HG02943 (cell line): ENCODE measurements at regions not wholly inside any gene's neighbourhood (a gene's known extent, or its start where the extent isn't known, plus 50 kb on each side); places are given as distances from the start of the nearest gene placed in this dataset.
"Not testable (repeated sequence)": the region's sequence is repeated elsewhere in the genome, so short reads cannot be mapped to it uniquely, and the experiment has no call there.

Source experiments
- ATAC-seq: cut with Tn5 transposase; IDR thresholded peaks from one replicate; pipeline ENCODE4 v1.9.1; 2021; ENCODE audit warnings: mild to moderate bottlenecking, low read depth, moderate library complexity; ENCODE audit not compliant: unreplicated experiment

DNA sequence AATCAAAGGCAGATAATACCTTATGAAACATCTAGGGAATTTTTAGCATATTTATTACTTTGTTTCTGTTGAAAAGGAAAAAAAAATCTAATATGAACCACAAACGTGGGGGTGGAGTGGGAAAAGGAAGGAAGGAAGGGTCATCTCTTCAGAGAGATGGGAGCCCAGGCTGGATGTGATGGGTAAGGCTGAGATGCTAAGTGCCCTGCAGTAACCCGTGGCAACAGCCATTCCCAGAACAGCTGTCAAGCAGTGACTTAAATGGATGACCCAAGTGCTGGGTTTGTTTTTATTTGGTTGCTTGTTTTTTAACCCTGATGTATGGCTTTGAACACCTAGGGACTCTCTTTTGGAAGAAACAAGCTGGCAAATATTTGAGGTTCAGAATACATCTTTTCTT lies 50.7 kb upstream of the KLF7 start:
- ATAC-seq = no peak

DNA sequence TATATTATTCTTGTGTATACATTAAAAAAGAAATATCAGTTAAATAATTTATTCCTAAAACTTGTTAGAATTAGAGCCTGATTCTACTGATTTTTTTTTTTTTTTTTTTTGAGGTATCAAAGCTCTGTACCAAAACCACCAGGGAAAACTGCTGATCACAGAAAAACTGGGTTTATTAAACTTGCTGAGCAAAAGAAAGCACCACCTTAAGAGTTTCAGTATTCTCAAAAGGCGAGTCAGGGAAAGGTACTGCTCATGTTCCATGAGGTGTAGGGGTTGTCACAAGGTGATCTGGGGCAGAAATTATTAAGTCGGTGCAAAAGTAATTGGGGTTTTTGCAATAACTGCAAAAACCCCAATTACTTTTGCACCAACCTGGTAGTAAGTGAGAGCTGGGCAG lies 51.7 kb upstream of the KLF7 start:
- ATAC-seq = no peak

DNA sequence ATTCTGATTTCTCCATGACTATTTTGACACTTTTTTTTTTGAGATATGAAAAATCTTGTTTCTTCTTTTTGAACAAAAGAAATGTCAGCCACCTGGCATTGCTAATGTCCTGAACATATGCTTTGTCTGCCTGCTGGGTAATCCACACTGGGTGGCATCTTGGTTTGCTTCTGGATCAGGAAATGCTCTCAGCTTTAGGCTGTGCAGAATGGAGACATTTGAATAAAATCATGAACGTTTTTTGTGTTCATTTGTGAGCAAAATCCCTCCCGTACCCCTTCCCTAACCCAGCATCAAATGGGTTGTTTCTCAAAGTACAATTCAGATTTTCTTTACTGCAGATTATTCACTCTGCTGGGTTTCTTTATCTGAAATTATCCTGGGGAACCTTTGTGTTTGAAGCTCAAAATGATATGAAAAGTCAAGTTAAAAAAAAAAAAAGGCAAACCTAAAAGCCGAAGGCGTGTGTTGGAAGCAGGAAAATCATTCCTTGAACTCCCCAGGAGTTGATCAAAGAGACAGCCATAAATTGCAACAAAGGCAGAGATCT lies 53.4 kb upstream of the KLF7 start:
- no peak for ATAC-seq

DNA sequence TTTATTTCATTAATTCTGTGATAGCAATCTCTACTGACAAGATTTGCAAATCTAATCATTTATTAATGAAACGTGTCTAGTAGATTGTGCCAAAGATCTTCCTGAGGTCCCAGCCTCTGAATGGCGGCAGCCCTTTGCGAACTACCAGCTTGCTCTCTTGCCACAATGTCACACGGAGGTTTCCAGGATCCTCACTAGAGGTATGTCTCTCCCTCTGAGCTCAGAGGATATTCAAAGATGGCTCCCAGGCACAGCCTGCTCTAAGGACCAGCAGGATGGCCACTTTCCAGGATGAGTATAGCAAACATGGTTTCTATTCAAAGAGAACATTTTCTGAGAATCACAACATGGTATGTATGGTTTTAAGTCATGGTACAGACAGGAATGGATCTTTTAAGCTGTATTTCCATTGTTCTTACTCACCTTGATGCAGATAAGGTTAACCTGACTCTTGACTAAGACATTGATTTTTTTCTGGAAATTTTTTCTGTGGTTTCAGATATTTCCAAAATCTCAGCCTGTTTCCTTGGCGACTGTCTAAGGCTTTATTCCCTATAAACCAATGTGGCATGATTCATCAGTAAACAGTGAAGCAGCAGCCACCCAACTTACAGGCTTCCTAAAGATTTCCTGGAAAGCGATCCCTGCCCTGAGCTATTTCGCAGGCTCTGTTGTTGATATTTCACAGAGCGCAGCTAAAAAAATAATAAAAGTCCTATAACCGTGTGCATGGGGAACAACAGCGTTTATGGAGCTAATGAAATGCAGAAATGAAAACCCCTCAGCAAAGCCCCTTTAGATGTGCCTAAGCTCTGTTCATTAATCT lies 54.1 kb upstream of the KLF7 start:
- ATAC-seq = no peak

GRCh38 chr2:207221731-207222130 lies 56.0 kb upstream of the KLF7 start:
- no peak for ATAC-seq

DNA sequence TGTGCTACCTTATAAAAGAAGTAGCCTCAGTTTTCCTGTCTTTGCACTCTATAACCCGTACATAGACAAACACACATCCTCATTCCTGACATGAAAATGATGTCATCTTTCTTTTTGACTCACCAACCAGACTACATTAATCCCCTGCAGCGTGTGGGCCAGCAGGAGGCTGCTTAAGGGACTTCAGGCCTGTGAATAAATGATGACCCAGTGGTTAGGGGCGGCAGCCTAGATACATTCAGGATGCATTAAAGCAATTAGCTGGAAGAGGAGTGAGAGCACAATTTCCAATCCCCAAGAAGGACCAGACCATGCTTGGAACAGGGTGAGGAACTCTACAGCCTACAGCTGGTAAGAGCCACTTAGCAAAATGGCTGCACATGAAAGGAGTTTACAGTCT lies 57.3 kb upstream of the KLF7 start:
- peak; percentile 71 for ATAC-seq

- no peak for ATAC-seq
Measured at GRCh38 chr2:207224381-207224780, 58.6 kb upstream of the KLF7 start.

DNA sequence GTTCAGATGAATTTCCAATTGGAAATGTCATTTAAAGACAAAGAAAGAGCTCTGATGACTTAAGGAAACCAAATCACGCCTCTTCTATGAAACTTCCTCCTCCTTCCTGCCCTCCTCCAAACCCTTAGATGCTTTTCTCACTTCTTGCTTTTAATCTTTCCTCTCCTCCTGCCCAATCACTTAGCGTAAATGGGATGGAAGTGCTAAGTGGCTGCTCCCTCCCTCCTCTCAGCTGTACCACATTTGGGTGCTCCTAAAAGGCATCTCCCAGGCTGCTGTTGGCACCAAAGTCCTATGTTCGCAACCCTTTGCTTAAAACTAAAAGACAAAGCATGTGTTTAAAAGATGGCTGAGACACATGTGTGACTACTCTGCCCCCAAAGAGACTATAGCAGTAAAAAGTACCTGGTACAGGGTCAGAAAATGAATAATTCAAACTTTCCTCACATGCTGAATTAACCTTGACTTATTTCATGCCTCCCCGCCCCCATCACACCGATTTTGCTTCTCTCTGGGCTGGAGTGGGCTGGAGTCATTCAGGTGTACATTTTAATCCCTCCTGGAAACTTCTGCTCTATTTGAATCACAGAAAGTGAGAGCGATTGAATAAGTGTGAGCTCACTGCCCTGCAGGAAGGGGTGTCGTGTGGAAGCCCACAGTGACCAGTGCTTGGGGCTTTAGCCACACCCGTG lies 59.2 kb upstream of the KLF7 start:
- no peak for ATAC-seq

DNA sequence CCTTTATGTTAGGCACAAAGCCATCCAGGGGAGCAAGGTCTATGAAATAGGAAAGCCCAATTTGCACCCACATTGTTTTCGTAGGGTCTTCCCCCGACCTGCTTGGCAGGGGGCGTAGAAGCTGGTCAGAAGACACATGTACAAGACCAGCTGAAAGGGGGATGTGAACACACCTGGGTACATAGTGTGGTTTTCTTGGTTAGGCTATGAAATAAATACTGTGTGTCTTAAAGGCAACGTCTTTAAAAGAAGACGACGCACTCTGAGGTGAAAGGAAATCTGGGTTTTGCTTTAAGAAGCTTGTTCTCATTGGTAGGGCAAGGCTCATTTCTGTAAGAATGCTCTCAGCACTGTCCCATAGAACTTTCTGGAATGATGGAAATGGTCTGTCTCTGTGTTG lies 60.0 kb upstream of the KLF7 start:
- no peak for ATAC-seq

- no peak for ATAC-seq
Measured at GRCh38 chr2:207226243-207226642, 60.5 kb upstream of the KLF7 start.

DNA sequence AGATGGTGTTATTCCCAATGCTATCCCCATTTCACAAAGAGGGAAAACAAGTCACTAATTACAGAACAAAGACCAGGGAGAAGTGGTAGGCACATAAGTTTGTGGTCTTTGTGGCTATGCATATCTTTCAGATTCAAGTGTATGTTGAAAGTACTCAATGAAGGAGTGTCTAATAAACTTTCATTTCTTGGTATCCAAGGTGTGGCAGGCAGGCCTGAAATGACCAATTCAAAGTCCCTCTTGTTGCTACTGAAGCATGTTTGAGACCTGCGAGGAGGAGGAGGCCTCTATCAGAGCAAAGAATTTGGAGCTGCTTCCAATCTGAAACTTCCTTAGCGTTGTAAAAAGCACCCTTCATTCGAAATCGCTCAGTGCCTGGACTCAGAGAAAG lies 60.9 kb upstream of the KLF7 start:
- no peak for ATAC-seq

DNA sequence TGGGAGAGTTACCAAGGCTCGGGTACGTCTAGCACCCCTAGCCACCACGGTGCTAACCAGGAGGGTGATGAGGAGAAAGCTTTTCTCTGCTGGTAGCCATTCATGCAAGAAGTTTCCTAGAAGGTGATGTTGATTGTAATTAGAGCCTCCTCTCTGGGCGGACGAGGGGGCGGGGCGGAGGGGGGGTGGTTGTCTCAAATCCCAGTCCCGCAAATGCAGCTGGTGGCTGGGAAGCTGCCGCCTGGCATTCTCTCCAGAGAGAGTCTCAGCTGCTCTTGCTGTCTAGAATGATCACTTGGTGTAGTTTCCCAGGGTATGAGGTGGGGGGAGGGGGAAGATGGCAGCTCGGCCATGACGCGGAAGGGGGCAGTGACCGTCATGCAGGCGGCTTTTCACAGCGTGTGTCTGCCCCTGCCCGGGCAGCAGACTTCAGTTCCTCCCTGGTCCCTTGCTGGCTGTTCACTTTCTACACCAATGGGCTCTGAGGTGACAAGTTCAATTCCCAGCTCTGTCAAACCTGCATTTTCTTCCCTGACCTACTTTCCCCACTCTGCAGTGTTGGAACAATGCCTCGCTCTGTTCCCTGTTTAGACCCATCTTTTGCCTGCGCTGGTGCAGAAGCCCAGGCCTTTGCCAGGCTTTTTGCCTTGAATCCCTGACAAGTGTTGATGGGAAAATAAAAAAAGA lies 61.5 kb upstream of the KLF7 start:
- ATAC-seq = no peak

- no peak for ATAC-seq
Measured at GRCh38 chr2:207227749-207228145, 62.0 kb upstream of the KLF7 start.

DNA sequence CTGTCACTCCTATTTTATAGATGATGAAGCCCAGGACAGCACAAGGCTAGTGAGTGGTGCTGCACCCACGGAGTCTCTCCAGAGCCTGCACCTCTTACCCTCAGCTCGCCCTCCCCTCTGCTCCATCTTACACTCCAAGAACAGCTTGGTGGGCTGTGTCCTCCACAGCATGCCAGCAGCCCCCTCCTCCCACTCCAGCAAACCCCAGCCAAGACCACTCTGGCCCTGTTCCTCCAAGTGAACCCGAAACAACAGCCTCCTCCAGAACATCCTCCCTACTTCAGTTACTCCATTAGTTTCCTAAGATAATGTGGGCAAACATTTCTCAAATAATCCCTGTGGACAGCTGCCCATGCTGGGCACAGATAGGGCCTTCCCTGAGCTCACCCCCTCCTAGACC lies 62.7 kb upstream of the KLF7 start:
- no peak for ATAC-seq

- ATAC-seq = no peak
Measured at GRCh38 chr2:207229161-207229560, 63.4 kb upstream of the KLF7 start.

DNA sequence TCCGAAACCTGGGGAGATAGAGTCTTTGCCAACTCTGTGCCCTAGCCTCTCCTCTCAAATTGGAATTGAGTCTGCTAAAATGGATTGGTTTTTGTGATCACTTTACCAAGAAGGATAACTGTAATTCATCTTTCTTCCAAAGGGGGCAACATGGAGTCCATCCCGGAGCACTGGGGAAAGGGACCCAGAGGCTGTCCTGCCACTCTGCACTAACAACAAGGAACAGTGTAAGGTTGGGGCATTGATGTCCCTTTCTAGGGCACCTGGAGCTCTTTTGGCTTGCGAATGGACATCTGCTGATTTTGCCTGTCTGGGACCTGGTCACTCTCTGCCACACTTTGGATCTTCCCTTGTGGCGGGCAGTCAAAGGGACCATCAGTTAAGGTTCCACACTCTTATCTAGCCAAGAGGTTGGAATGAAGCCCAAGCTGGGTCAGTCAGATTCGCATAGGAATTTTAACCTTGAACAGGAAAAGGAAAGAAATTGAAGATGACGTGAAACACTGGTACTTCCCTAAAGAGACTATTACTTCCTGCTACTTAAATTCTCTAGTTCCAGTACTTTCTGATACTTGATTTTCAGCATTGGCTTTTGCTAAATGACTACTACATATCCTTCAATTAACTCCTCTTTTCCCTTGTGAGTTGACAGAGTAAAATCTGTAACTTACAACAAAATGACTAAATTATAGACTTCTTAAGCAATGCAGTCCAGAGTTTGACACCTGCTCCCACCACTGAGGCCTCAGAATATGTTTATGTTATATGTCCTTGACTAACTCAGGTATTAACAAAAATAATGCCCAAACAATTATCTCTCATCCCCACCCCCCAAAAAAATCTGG lies 64.7 kb upstream of the KLF7 start:
- no peak for ATAC-seq

DNA sequence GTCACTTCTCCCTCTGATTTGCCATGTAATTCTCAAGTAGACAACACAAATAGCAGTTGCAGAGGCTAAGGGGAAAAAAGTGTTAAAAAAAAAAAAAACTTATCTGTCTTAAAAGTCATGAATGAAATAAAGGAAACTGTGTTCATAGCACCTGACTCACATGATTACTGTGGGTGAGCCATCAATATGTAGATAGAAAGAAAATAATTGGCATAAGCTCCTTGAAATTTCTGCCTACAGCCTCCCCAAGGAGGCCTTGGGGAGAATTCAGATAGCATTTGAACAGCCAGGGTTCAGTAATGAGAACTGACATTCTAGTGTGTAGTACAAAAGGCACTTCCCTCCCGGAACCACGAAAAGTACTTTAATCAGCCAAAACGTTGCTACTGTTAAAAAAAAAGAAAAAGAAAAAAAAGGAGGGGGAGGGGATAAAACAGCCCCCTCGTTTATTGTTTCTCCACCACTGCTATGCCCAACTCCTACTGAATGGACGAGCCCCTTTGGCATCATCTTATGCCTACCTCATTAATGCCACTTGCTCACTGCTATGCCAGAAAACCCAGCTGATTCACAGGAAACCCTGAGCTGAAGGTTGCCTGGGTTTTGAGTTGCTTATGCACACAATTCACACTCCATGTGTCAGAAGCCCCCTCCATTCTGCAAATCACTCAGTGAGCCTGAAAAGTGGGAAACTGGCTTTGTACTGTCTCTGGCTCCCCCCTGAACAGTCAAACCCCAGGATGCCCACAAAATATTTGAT lies 65.5 kb upstream of the KLF7 start:
- ATAC-seq = no peak

GRCh38 chr2:207231967-207232366 lies 66.2 kb upstream of the KLF7 start:
- ATAC-seq = no peak

DNA sequence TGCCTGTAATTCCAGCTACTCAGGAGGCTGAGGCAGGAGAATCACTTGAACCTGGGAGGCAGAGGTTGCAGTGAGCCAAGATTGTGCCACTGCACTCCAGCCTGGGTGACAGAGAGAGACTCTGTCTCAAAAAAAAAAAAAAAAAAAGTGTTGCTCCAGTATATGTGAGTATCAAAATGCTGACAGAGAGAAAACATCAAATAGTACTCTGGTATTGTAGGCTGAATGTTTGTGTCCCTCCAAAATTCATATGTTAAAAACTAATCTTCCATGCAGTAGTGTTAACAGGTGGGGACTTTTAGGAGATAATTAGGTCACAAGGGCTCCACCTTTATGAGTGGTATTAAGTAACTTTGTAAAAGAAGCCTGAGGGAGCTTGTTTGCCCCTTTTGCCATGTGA lies 67.4 kb upstream of the KLF7 start:
- ATAC-seq = not testable (repeated sequence)

DNA sequence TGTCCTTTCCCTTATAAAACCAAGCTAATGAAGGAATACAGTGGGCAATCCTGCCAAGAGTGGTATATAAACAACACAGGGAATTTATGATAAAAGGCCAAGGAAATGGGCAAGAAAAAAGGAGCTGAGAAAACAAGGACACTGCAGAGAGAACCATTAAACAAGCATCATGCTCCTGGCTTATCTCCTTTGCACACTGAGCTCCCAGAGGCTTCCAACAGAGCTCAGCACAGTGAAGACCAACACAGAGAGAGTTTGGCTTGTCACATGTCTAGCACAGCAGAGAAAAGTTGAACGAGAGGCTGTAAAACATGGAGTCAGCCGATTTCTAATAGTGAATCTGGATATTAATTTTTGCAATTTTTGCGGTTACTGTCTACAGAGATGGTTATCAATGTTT lies 68.0 kb upstream of the KLF7 start:
- no peak for ATAC-seq
